Keratinocyte (primary cell): ENCODE measurements at regions not wholly inside any gene's neighbourhood (a gene's known extent, or its start where the extent isn't known, plus 50 kb on each side); places are given as distances from the start of the nearest gene placed in this dataset.

Source experiments
- DNase-seq: peaks from one replicate; pipeline ENCODE4 v3.0.0-alpha.2; 2011; ENCODE audit warnings: low read depth, missing footprints, low spot score
- FAIRE-seq: peaks from 2 replicates; lab custom pipeline; 2011; peaks lifted over from hg19 to GRCh38; lab: Jason Lieb, UNC
- H2AFZ ChIP-seq: 2 replicates; pipeline ENCODE4 v1.6.0; 2012; ENCODE audit warnings: low read length, control low read depth, inconsistent platforms; ENCODE audit not compliant: control insufficient read depth
- H3K27ac ChIP-seq: 2 replicates; pipeline ENCODE4 v1.5.1; 2011; ENCODE audit warnings: low read length; ENCODE audit not compliant: control insufficient read depth, insufficient read depth
- H3K27me3 ChIP-seq: 3 replicates; pipeline ENCODE4 v1.6.0; 2011; ENCODE audit warnings: low read length; ENCODE audit not compliant: control insufficient read depth, insufficient read depth; ENCODE audit errors: extremely low read depth
- H3K36me3 ChIP-seq, 2 experiments: 2 replicates in 1 of 2; 3 replicates in 1 of 2; pipeline ENCODE4 v1.5.1; 2011; ENCODE audit warnings: low read length in 2 of 2, mild to moderate bottlenecking in 1 of 2; ENCODE audit not compliant: control insufficient read depth in 2 of 2, insufficient read depth in 2 of 2; ENCODE audit errors: extremely low read depth in 1 of 2
- H3K4me1 ChIP-seq: 3 replicates; pipeline ENCODE4 v1.5.1; 2011; ENCODE audit warnings: low read length; ENCODE audit not compliant: control insufficient read depth, insufficient read depth; ENCODE audit errors: extremely low read depth
- H3K4me2 ChIP-seq: 3 replicates; pipeline ENCODE4 v1.6.0; 2011; ENCODE audit warnings: low read depth, low read length; ENCODE audit not compliant: control insufficient read depth, insufficient read depth; ENCODE audit errors: extremely low read depth
- H3K4me3 ChIP-seq, 3 experiments: fragments of 200-600 bp in 1 of 3; sonication (generic) in 1 of 3; 2 replicates in 2 of 3; 3 replicates in 1 of 3; pipeline ENCODE4 v1.5.1; 2011 to 2016; ENCODE audit warnings: low read length in 3 of 3, mild to moderate bottlenecking in 3 of 3, control low read depth in 2 of 3, inconsistent platforms in 1 of 3, low read depth in 1 of 3, mixed read lengths in 1 of 3, mixed run types in 1 of 3, moderate library complexity in 1 of 3; ENCODE audit not compliant: control insufficient read depth in 2 of 3, insufficient read depth in 2 of 3; ENCODE audit errors: extremely low read depth in 1 of 3
- H3K79me2 ChIP-seq: 2 replicates; pipeline ENCODE4 v1.6.0; 2012; ENCODE audit warnings: low read length; ENCODE audit not compliant: control insufficient read depth, insufficient read depth
- H3K9ac ChIP-seq: 3 replicates; pipeline ENCODE4 v1.6.0; 2011; ENCODE audit warnings: low read length; ENCODE audit not compliant: control insufficient read depth, insufficient read depth; ENCODE audit errors: extremely low read depth
- H3K9me1 ChIP-seq: 3 replicates; pipeline ENCODE4 v1.6.0; 2011; ENCODE audit warnings: low read length; ENCODE audit not compliant: control insufficient read depth, insufficient read depth; ENCODE audit errors: extremely low read depth
- H3K9me3 ChIP-seq: 2 replicates; pipeline ENCODE4 v1.5.1; 2012; ENCODE audit warnings: low read depth, low read length; ENCODE audit not compliant: control insufficient read depth
- H4K20me1 ChIP-seq: 3 replicates; pipeline ENCODE4 v1.6.0; 2011; ENCODE audit warnings: low read length; ENCODE audit not compliant: control insufficient read depth, insufficient read depth; ENCODE audit errors: extremely low read depth
- EZH2 ChIP-seq: IDR thresholded peaks from one replicate; pipeline ENCODE4 v1.6.1; 2012; ENCODE audit warnings: inconsistent platforms, mild to moderate bottlenecking, low read length, moderate library complexity
- dilution Hi-C: fragments of 300-500 bp; cut with MboI; formaldehyde crosslinking; loops from one replicate; pipeline ENCODE4 v1.7.0; 2020; ENCODE audit warnings: low sequenced_read_pairs; ENCODE audit not compliant: extremely low pct_ligation_motif_present
- TF ChIP-seq, protein P1 (sequence below), 3 experiments: IDR thresholded peaks in 1 of 3; conservative IDR thresholded peaks in 1 of 3; optimal IDR thresholded peaks in 1 of 3; 2 replicates in 2 of 3; 3 replicates in 1 of 3; pipeline versions ENCODE3 to v1.5.1; 2011; ENCODE audit warnings: low read length in 3 of 3, mild to moderate bottlenecking in 3 of 3, moderate library complexity in 2 of 3, control low read depth in 1 of 3, inconsistent platforms in 1 of 3; ENCODE audit not compliant: insufficient read depth in 2 of 3; ENCODE audit errors: extremely low read depth in 1 of 3

DNA sequence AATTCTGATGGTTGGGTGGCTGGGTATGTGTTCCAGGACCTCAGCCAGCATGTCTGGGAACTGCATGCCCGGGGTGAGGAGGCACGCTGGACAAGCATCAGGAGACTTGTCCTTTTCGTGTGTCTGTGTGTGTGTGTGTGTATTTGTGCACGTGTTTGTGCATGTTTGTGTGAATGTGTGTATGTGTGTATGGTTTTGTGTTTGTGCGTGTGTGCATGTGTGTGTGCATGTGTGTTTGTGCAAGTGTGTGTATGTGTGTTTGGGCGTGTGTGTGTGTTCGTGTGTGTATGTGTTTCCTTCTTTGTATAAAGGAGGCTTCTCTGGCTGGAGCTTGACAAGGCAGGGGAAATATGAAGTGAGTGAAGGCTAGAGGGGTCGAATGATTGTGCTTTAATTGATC lies 491.5 kb downstream of the IRX1 start:
- Histone ChIP-seq H3K79me2 (no peaks in the 10 kb centered on the region), H3K9me3 (peaks cover 3% of the 10 kb centered on the region), H3K36me3 (no peaks in the 10 kb centered on the region), H3K4me1 (peaks cover 20% of the 10 kb centered on the region), H4K20me1 (no peaks in the 10 kb centered on the region), H2AFZ (no peak overlapping the region), H3K4me2 (no peak overlapping the region), H3K9me1 (no peaks in the 10 kb centered on the region), H3K27me3 (no peaks in the 10 kb centered on the region), H3K9ac (no peak overlapping the region), H3K27ac (no peak overlapping the region), H3K4me3 (no peak overlapping the region)
- TF ChIP-seq EZH2 = no peak
- TF ChIP-seq, protein P1, sequence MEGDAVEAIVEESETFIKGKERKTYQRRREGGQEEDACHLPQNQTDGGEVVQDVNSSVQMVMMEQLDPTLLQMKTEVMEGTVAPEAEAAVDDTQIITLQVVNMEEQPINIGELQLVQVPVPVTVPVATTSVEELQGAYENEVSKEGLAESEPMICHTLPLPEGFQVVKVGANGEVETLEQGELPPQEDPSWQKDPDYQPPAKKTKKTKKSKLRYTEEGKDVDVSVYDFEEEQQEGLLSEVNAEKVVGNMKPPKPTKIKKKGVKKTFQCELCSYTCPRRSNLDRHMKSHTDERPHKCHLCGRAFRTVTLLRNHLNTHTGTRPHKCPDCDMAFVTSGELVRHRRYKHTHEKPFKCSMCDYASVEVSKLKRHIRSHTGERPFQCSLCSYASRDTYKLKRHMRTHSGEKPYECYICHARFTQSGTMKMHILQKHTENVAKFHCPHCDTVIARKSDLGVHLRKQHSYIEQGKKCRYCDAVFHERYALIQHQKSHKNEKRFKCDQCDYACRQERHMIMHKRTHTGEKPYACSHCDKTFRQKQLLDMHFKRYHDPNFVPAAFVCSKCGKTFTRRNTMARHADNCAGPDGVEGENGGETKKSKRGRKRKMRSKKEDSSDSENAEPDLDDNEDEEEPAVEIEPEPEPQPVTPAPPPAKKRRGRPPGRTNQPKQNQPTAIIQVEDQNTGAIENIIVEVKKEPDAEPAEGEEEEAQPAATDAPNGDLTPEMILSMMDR (optimal IDR thresholded peaks at IDR 0.05 in 1 of 3, IDR thresholded peaks at IDR 0.05 in 1 of 3, conservative IDR thresholded peaks at IDR 0.05 in 1 of 3; ENCODE audit: extremely low read depth in 1 of 3, insufficient read depth in 2 of 3, low read length in 3 of 3) = no peak
- no peak for DNase-seq
- dilution Hi-C loops = no loop called here
- FAIRE-seq = no peak

DNA sequence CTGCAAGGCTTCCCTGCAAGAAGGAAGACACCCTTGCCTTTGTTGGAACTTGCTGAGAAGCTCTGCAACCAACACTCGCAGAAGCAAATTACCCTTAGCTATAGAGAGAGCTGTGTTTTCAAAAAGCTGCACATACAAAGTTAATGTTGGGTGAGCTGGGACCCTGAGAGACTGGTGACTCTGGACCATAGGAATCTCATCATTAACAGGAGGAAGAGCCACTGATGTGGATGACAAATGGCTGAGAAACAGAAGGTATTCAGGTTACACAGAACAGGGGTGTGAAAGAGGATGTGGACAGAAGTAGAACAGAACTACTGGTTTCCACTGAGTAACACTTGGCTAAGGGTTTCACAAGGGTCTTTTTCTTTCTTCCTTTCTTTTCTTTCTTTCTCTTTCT lies 493.5 kb downstream of the IRX1 start:
- TF ChIP-seq, protein P1 (optimal IDR thresholded peaks at IDR 0.05 in 1 of 3, IDR thresholded peaks at IDR 0.05 in 1 of 3, conservative IDR thresholded peaks at IDR 0.05 in 1 of 3; ENCODE audit: extremely low read depth in 1 of 3, insufficient read depth in 2 of 3, low read length in 3 of 3) = no peak
- no peak for TF ChIP-seq EZH2
- no peak for DNase-seq

More for the DNA sequence above, 493.5 kb downstream of the IRX1 start:
- Histone ChIP-seq H3K4me3 (no peak overlapping the region), H3K4me1 (peaks cover 5% of the 10 kb centered on the region), H3K9me3 (peaks cover 3% of the 10 kb centered on the region), H4K20me1 (no peaks in the 10 kb centered on the region), H2AFZ (no peak overlapping the region), H3K4me2 (no peak overlapping the region), H3K79me2 (no peaks in the 10 kb centered on the region), H3K27me3 (no peaks in the 10 kb centered on the region), H3K9ac (no peak overlapping the region), H3K36me3 (no peaks in the 10 kb centered on the region), H3K27ac (no peak overlapping the region), H3K9me1 (no peaks in the 10 kb centered on the region)
- dilution Hi-C loops = no loop called here
- FAIRE-seq = peak; percentile 69
